ENCODE measurements at regions not wholly inside any gene's neighbourhood (a gene's known extent, or its start where the extent isn't known, plus 50 kb on each side); places are given as distances from the start of the nearest gene placed in this dataset.

DNA sequence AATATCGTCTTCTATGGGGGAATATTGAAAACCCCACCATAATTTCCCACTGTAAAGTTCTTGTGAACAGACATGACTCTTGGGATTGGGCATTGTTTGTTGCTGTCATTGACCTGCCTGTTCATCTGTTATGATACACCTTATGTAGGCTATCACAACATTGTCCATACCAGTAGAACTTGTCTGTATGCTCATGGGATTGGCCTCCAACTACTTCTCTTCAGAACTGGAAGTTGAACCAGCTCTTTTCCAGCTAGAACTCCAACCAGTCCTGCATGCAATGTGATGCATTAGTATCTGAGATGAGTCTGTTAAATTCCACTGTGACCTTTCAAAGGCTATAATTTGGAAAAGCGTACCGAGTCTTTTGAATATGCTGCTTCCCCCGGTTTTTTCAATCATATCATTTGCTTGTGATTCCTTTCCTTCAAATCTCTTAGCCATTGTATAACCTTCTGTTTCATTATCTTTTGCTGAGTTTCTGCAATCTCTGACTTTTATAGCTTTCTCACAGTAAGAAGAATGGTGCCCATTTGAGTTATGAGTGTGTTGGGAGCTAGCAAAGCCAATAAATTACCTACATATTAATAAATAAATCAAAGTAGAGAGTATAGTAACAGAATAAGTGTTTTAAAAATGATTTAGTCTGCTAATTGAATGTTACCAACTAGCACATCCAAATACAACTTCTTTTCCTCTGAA is 101.9 kb downstream of the PLK2 start:
- Histone ChIP-seq H3K27me3 (no peaks in the 10 kb centered on the region), H3K9me3 (no peaks in the 10 kb centered on the region), H3K27ac (no peak overlapping the region), H3K4me3 (no peak overlapping the region), H3K36me3 (no peaks in the 10 kb centered on the region), H3K4me1 (no peaks in the 10 kb centered on the region)
- intact Hi-C loops (cut with DNase I), result no loop called here
- TF ChIP-seq, protein P1, sequence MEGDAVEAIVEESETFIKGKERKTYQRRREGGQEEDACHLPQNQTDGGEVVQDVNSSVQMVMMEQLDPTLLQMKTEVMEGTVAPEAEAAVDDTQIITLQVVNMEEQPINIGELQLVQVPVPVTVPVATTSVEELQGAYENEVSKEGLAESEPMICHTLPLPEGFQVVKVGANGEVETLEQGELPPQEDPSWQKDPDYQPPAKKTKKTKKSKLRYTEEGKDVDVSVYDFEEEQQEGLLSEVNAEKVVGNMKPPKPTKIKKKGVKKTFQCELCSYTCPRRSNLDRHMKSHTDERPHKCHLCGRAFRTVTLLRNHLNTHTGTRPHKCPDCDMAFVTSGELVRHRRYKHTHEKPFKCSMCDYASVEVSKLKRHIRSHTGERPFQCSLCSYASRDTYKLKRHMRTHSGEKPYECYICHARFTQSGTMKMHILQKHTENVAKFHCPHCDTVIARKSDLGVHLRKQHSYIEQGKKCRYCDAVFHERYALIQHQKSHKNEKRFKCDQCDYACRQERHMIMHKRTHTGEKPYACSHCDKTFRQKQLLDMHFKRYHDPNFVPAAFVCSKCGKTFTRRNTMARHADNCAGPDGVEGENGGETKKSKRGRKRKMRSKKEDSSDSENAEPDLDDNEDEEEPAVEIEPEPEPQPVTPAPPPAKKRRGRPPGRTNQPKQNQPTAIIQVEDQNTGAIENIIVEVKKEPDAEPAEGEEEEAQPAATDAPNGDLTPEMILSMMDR (IDR thresholded peaks at IDR 0.05), result no peak
- DNase-seq (ENCODE audit: low spot score in 2 of 2), result no peak

DNA sequence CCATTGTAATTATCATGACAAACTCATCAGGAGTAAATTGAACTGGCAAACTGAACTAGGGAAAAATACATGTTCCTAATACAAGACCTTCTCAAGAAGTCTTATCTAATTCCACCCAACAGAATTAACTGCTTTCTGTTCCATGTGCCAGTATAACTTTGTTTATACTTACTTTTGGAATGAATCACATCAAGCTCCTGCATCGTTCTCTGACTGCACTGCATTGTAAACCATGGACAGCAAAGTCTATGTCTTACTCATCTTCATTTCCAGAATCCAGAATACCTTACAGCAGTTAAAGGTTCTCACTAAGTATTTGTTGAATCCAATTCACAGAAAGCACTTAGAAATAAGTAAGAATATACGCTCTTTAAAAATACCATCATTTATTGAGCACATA is 102.8 kb downstream of the PLK2 start:
- Histone ChIP-seq H3K27ac (no peak overlapping the region), H3K27me3 (no peaks in the 10 kb centered on the region), H3K36me3 (no peaks in the 10 kb centered on the region), H3K4me1 (no peaks in the 10 kb centered on the region), H3K9me3 (no peaks in the 10 kb centered on the region), H3K4me3 (no peak overlapping the region)
- no peak for DNase-seq (ENCODE audit: low spot score in 2 of 2)
- TF ChIP-seq, protein P1 (IDR thresholded peaks at IDR 0.05), result no peak
- intact Hi-C loops (cut with DNase I), result no loop called here

DNA sequence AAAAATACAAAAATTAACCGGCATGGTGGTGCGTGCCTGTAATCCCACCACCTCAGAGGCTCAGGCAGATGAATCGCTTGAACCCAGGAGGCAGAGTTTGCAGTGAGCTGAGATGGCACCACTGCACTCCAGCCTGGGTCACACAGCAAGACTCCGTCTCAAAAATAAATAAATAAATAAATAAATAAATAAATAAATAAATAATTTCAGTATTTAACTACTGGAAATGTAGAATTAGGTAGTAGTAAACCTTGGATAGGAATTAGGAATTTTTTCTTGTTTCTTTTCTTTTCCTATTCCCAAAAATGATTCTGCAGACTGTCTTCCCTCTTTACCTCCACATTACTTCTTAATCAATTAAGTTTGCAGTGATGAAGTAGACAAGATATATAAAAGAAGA is 103.2 kb downstream of the PLK2 start:
- Histone ChIP-seq H3K4me1 (no peaks in the 10 kb centered on the region), H3K4me3 (no peak overlapping the region), H3K27me3 (no peaks in the 10 kb centered on the region), H3K27ac (no peak overlapping the region), H3K36me3 (no peaks in the 10 kb centered on the region), H3K9me3 (no peaks in the 10 kb centered on the region)
- DNase-seq (ENCODE audit: low spot score in 2 of 2), result no peak
- intact Hi-C loops (cut with DNase I), result no loop called here
- TF ChIP-seq, protein P1 (IDR thresholded peaks at IDR 0.05), result no peak

DNA sequence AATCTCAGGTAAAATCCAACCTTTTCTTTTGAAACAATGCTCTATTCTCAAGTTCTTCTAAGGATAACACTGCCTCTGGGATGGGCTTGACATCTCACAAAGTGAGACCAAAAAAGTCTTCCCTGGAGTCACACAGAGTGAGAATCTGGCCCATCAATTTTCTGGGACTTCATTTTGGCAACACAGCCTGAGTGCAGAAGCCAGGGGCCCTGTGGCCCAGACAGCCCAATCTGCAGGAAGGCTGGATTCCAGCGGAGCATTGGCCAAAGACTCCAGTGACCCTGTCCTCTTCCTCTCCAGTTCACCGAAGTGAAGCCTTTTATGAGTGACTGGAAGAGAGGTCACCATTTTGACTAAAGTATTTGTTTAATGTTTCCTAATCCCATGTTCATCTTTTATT is 105.1 kb downstream of the PLK2 start:
- Histone ChIP-seq H3K4me3 (no peak overlapping the region), H3K27ac (no peak overlapping the region), H3K36me3 (no peaks in the 10 kb centered on the region), H3K9me3 (no peaks in the 10 kb centered on the region), H3K4me1 (no peaks in the 10 kb centered on the region), H3K27me3 (no peaks in the 10 kb centered on the region)
- TF ChIP-seq, protein P1 (IDR thresholded peaks at IDR 0.05), result no peak
- no peak for DNase-seq (ENCODE audit: low spot score in 2 of 2)
- intact Hi-C loops (cut with DNase I), result no loop called here

DNA sequence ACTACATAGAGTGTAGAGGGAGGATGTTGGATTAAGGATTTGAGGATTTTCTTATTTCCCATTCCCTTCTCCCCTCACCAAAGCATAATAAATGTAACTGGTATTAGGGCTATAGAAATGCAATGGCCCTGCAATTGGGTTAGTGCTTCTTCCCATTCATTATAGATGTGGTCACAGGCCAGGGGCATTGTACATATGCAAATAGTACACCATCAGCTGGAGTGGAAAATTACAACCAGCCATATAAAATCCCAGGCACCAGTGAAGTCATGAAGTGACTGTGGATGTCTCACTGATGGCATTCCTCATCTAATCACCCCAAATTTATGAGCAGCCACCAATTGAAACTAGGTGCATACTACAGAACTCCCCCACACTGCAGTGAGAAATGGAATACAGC is 105.9 kb downstream of the PLK2 start:
- DNase-seq (ENCODE audit: low spot score in 2 of 2), result no peak
- intact Hi-C loops (cut with DNase I), result no loop called here
- TF ChIP-seq, protein P1 (IDR thresholded peaks at IDR 0.05), result no peak
- Histone ChIP-seq H3K27me3 (no peaks in the 10 kb centered on the region), H3K4me3 (no peak overlapping the region), H3K4me1 (no peaks in the 10 kb centered on the region), H3K36me3 (no peaks in the 10 kb centered on the region), H3K9me3 (no peaks in the 10 kb centered on the region), H3K27ac (no peak overlapping the region)

DNA sequence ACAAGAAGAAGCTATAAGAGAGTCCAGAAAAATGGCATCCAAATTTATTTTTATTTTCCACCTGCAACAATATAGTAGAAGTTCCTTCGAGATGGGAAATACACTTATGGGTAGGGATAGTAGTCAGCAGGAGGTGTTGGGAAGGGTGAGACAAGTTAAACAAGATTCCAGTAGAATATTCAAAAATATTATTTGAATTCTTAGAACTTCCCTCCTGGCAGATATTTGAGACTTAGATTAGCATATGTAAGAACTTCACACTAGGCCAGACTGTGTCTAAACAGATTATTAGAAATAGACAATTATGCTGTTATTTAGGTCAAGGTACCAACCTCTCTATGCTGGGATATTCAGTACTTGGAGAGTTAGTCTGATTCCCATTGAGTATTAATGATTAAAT is 108.7 kb downstream of the PLK2 start:
- TF ChIP-seq, protein P1 (IDR thresholded peaks at IDR 0.05), result no peak
- intact Hi-C loops (cut with DNase I), result no loop called here
- Histone ChIP-seq H3K4me1 (no peaks in the 10 kb centered on the region), H3K36me3 (no peaks in the 10 kb centered on the region), H3K4me3 (no peak overlapping the region), H3K9me3 (no peaks in the 10 kb centered on the region), H3K27ac (no peak overlapping the region), H3K27me3 (no peaks in the 10 kb centered on the region)
- DNase-seq (ENCODE audit: low spot score in 2 of 2), result no peak
